ENCODE measurements at regions not wholly inside any gene's neighbourhood (a gene's known extent, or its start where the extent isn't known, plus 50 kb on each side); places are given as distances from the start of the nearest gene placed in this dataset.

- CTCF ChIA-PET (ENCODE audit: partially characterized antibody): no interaction called here
- peaks cover 0 to 1% (median 0%) of the 10 kb centered on the region in 8 donors for H3K9me3 Mint-ChIP-seq
- DNase-seq: no peak
- no peak overlapping the region for H3K27ac ChIP-seq (ENCODE audit: low read depth, low read length)
- H3K27me3 Mint-ChIP-seq: peaks cover 1 to 2% of the 10 kb centered on the region in 2 donors
- no peak overlapping the region for H3K27ac Mint-ChIP-seq
- no peaks in the 10 kb centered on the region for H3K36me3 Mint-ChIP-seq
- no peaks in the 10 kb centered on the region for H3K4me1 ChIP-seq (ENCODE audit: insufficient read depth, low read length)
- no peaks in the 10 kb centered on the region for H3K27me3 ChIP-seq (ENCODE audit: insufficient read depth, low read length)
- peaks cover 4 to 7% (median 6%) of the 10 kb centered on the region in 4 donors for H3K4me1 Mint-ChIP-seq
- no peak overlapping the region for H3K4me3 ChIP-seq (ENCODE audit: low read length in 2 of 2)
- H3K4me3 Mint-ChIP-seq: no peak overlapping the region
- H3K36me3 ChIP-seq (ENCODE audit: insufficient read depth, low read length): no peaks in the 10 kb centered on the region
- H3K9me3 ChIP-seq (ENCODE audit: control insufficient read depth in 1 of 2, low read length in 2 of 2): no peaks in the 10 kb centered on the region
- POLR2A ChIA-PET (ENCODE audit: partially characterized antibody): no interaction called here
- intact Hi-C loops (cut with micrococcal nuclease): loop anchor here (10.0 kb wide), 1 partner anchor 64 kb away; the partner anchor contains the start of gene CD93
Measured at GRCh38 chr20:23148731-23149570, 62.8 kb upstream of the CD93 start.

- Histone ChIP-seq H3K27me3 (ENCODE audit: insufficient read depth, low read length) (no peaks in the 10 kb centered on the region), H3K4me1 (ENCODE audit: insufficient read depth, low read length) (peaks cover 6% of the 10 kb centered on the region), H3K4me3 (ENCODE audit: low read length in 2 of 2) (no peak overlapping the region), H3K9me3 (ENCODE audit: control insufficient read depth in 1 of 2, low read length in 2 of 2) (no peaks in the 10 kb centered on the region), H3K36me3 (ENCODE audit: insufficient read depth, low read length) (no peaks in the 10 kb centered on the region), H3K27ac (ENCODE audit: low read depth, low read length) (no peak overlapping the region)
- POLR2A ChIA-PET (ENCODE audit: partially characterized antibody): no interaction called here
- intact Hi-C loops (cut with micrococcal nuclease): loop anchor here (10.0 kb wide), 1 partner anchor 63 kb away; the partner anchor contains the start of gene CD93
- no peak for DNase-seq
- Mint-ChIP-seq H3K27me3 (peaks cover 1 to 2% of the 10 kb centered on the region in 2 donors), H3K9me3 (peaks cover 0 to 1% (median 0%) of the 10 kb centered on the region in 8 donors), H3K4me1 (peaks cover 5 to 15% (median 10%) of the 10 kb centered on the region in 4 donors), H3K36me3 (no peaks in the 10 kb centered on the region), H3K27ac (peak overlapping the region in 2 of 7 donors; percentile 26 to 57), H3K4me3 (no peak overlapping the region)
- CTCF ChIA-PET (ENCODE audit: partially characterized antibody): no interaction called here
Measured at GRCh38 chr20:23147964-23148730, 62.0 kb upstream of the CD93 start.

GRCh38 chr20:23147647-23147963 is 61.5 kb upstream of the CD93 start:
- Histone ChIP-seq H3K4me1 (ENCODE audit: insufficient read depth, low read length) (peaks cover 11% of the 10 kb centered on the region), H3K36me3 (ENCODE audit: insufficient read depth, low read length) (no peaks in the 10 kb centered on the region), H3K27me3 (ENCODE audit: insufficient read depth, low read length) (no peaks in the 10 kb centered on the region), H3K4me3 (ENCODE audit: low read length in 2 of 2) (no peak overlapping the region), H3K27ac (ENCODE audit: low read depth, low read length) (no peak overlapping the region), H3K9me3 (ENCODE audit: control insufficient read depth in 1 of 2, low read length in 2 of 2) (no peaks in the 10 kb centered on the region)
- Mint-ChIP-seq H3K27ac (peak overlapping the region in 2 of 7 donors; percentile 26 to 57), H3K4me1 (peaks cover 9 to 20% (median 16%) of the 10 kb centered on the region in 4 donors), H3K9me3 (peaks cover 0 to 1% (median 0%) of the 10 kb centered on the region in 8 donors), H3K27me3 (peaks cover 1 to 2% of the 10 kb centered on the region in 2 donors), H3K4me3 (no peak overlapping the region), H3K36me3 (no peaks in the 10 kb centered on the region)
- DNase-seq: no peak
- intact Hi-C loops (cut with micrococcal nuclease): loop anchor here (10.0 kb wide), 1 partner anchor 63 kb away; the partner anchor contains the start of gene CD93
- CTCF ChIA-PET (ENCODE audit: partially characterized antibody): no interaction called here
- POLR2A ChIA-PET (ENCODE audit: partially characterized antibody): no interaction called here

- Histone ChIP-seq H3K4me3 (ENCODE audit: low read length in 2 of 2) (no peak overlapping the region), H3K4me1 (ENCODE audit: insufficient read depth, low read length) (peaks cover 17% of the 10 kb centered on the region), H3K27me3 (ENCODE audit: insufficient read depth, low read length) (no peaks in the 10 kb centered on the region), H3K9me3 (ENCODE audit: control insufficient read depth in 1 of 2, low read length in 2 of 2) (no peaks in the 10 kb centered on the region), H3K27ac (ENCODE audit: low read depth, low read length) (no peak overlapping the region), H3K36me3 (ENCODE audit: insufficient read depth, low read length) (no peaks in the 10 kb centered on the region)
- peaks cover 12 to 26% (median 20%) of the 10 kb centered on the region in 4 donors for H3K4me1 Mint-ChIP-seq
- H3K9me3 Mint-ChIP-seq: peaks cover 0 to 1% (median 0%) of the 10 kb centered on the region in 8 donors
- H3K27ac Mint-ChIP-seq: no peak overlapping the region
- intact Hi-C loops (cut with micrococcal nuclease): loop anchor here (10.0 kb wide), 1 partner anchor 62 kb away; the partner anchor contains the start of gene CD93
- CTCF ChIA-PET (ENCODE audit: partially characterized antibody): no interaction called here
- DNase-seq: no peak
- POLR2A ChIA-PET (ENCODE audit: partially characterized antibody): no interaction called here
- H3K27me3 Mint-ChIP-seq: peaks cover 1 to 2% of the 10 kb centered on the region in 2 donors
- no peaks in the 10 kb centered on the region for H3K36me3 Mint-ChIP-seq
- H3K4me3 Mint-ChIP-seq: no peak overlapping the region
Measured at GRCh38 chr20:23146857-23147637, 60.9 kb upstream of the CD93 start.

- Mint-ChIP-seq H3K36me3 (no peaks in the 10 kb centered on the region), H3K4me1 (peaks cover 15 to 33% (median 26%) of the 10 kb centered on the region in 4 donors), H3K9me3 (peaks cover 0 to 1% (median 0%) of the 10 kb centered on the region in 8 donors), H3K4me3 (no peak overlapping the region), H3K27me3 (peaks cover 1 to 2% of the 10 kb centered on the region in 2 donors), H3K27ac (no peak overlapping the region)
- no peak overlapping the region for H3K27ac ChIP-seq (ENCODE audit: low read depth, low read length)
- ChIA-PET CTCF (ENCODE audit: partially characterized antibody) (interaction anchor here (0.8 kb wide), 1 partner anchor 12 kb away, joined by 3 read pairs; no protein-coding TSS in a partner anchor), POLR2A (ENCODE audit: partially characterized antibody) (no interaction called here)
- H3K4me3 ChIP-seq (ENCODE audit: low read length in 2 of 2): no peak overlapping the region
- no peaks in the 10 kb centered on the region for H3K9me3 ChIP-seq (ENCODE audit: control insufficient read depth in 1 of 2, low read length in 2 of 2)
- H3K27me3 ChIP-seq (ENCODE audit: insufficient read depth, low read length): no peaks in the 10 kb centered on the region
- no peak for DNase-seq
- intact Hi-C loops (cut with micrococcal nuclease): loop anchor here (10.0 kb wide), 1 partner anchor 61 kb away; the partner anchor contains the start of gene CD93
- H3K36me3 ChIP-seq (ENCODE audit: insufficient read depth, low read length): no peaks in the 10 kb centered on the region
- H3K4me1 ChIP-seq (ENCODE audit: insufficient read depth, low read length): peaks cover 23% of the 10 kb centered on the region
Measured at GRCh38 chr20:23146181-23146580, 60.1 kb upstream of the CD93 start.

GRCh38 chr20:23145281-23145700 is 59.2 kb upstream of the CD93 start:
- Histone ChIP-seq H3K36me3 (ENCODE audit: insufficient read depth, low read length) (no peaks in the 10 kb centered on the region), H3K27ac (ENCODE audit: low read depth, low read length) (no peak overlapping the region), H3K4me1 (ENCODE audit: insufficient read depth, low read length) (peaks cover 23% of the 10 kb centered on the region), H3K27me3 (ENCODE audit: insufficient read depth, low read length) (no peaks in the 10 kb centered on the region), H3K9me3 (ENCODE audit: control insufficient read depth in 1 of 2, low read length in 2 of 2) (no peaks in the 10 kb centered on the region), H3K4me3 (ENCODE audit: low read length in 2 of 2) (no peak overlapping the region)
- peaks cover 15 to 33% (median 26%) of the 10 kb centered on the region in 4 donors for H3K4me1 Mint-ChIP-seq
- POLR2A ChIA-PET (ENCODE audit: partially characterized antibody): no interaction called here
- peaks cover 0 to 1% of the 10 kb centered on the region in 2 donors for H3K27me3 Mint-ChIP-seq
- CTCF ChIA-PET (ENCODE audit: partially characterized antibody): no interaction called here
- no peak for DNase-seq
- no peak overlapping the region for H3K4me3 Mint-ChIP-seq
- no peaks in the 10 kb centered on the region for H3K36me3 Mint-ChIP-seq
- no peak overlapping the region for H3K27ac Mint-ChIP-seq
- intact Hi-C loops (cut with micrococcal nuclease): loop anchor here (10.0 kb wide), 1 partner anchor 60 kb away; the partner anchor contains the start of gene CD93
- H3K9me3 Mint-ChIP-seq: peaks cover 0 to 1% (median 0%) of the 10 kb centered on the region in 8 donors
